ENCODE measurements at regions not wholly inside any gene's neighbourhood (a gene's known extent, or its start where the extent isn't known, plus 50 kb on each side); places are given as distances from the start of the nearest gene placed in this dataset.
"Not testable (repeated sequence)": the region's sequence is repeated elsewhere in the genome, so short reads cannot be mapped to it uniquely, and the experiment has no call there.

- no peak for DNase-seq (ENCODE audit: low spot score)
Observed at GRCh38 chr7:106376026-106376799, 91.4 kb upstream of the NAMPT start.

GRCh38 chr7:106375499-106375898 lies 90.7 kb upstream of the NAMPT start:
- no peak for DNase-seq (ENCODE audit: low spot score)

DNA sequence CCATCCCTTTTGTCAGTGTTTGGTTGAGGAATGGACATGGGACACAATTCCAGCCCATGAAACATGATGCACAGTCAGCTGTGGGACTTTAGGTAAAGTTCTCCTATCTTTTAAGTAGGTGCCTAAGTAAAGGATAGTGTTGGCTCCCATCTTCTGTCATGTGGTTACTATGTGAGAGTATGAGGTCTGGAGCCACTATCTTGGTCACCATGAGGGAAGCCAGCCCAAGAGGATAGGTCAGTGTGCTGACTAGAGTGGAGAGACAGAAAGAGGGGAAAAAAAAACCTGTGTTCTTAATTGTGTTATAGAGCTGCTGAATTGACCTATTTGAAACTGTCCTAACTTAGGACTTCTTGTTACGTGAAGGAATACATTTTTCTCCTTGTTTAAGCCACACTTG lies 89.7 kb upstream of the NAMPT start:
- DNase-seq (ENCODE audit: low spot score) = no peak

- DNase-seq (ENCODE audit: low spot score) = no peak
Observed at GRCh38 chr7:106372595-106373318, 88.0 kb upstream of the NAMPT start.

DNA sequence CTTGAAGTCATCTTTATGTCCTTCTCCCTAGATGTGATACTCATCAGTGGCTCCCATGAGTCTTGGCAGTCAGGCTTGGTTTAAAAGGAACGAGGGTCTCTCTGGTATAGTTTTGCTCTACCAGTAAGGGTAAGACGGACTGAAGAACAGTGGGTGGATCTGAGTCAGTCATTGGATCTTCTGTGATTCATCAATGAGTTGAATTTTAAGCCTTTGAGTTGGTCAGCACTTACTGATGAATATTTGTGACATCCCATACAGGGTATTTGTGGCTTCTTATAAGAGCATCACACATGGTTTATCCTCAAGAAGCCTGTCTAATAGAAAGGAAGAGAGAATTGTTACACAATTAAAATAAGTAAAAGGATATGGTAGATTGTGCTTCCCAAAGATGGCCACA lies 87.3 kb upstream of the NAMPT start:
- no peak for DNase-seq (ENCODE audit: low spot score)

GRCh38 chr7:106371629-106372028 lies 86.8 kb upstream of the NAMPT start:
- DNase-seq (ENCODE audit: low spot score) = no peak

GRCh38 chr7:106370542-106370941 lies 85.8 kb upstream of the NAMPT start:
- DNase-seq (ENCODE audit: low spot score) = no peak

DNA sequence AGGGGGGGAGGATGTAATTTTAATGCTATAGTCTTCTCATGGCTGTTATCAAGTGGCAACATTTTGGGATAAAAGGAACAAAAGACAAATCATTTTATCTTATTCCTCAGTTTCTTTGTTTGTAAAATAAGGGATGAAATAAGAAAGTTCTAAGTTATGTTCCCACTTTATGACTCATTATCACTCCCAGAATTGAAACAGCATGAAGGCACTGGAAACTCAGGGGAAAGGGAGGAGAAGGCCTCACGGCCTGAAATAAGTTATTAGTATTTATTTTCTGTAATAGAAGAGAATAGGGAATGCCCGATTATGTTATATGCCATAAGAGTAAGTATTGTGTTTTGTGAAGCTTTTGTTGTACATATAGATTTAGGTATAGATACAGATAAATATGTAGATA lies 85.0 kb upstream of the NAMPT start:
- DNase-seq (ENCODE audit: low spot score) = no peak

DNA sequence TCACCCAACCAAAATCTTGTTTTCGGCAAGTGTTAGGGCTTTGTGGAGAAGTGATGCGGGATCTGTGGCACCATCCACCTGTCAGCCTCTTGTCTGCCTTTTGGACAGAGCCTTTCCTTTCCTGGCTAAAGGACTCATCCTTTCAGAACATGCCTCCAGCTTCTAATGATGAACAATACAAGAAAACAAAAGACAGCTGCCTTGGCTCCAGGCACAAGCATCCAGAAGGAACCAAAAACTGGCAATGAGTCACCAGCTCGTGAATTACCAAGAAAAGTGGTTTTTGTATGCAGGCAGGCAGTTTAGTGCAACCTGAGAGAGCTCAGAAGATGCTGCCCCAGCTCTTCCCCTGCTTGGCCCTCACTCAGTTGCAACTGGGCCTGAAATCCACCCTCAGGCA lies 84.6 kb upstream of the NAMPT start:
- no peak for DNase-seq (ENCODE audit: low spot score)

DNA sequence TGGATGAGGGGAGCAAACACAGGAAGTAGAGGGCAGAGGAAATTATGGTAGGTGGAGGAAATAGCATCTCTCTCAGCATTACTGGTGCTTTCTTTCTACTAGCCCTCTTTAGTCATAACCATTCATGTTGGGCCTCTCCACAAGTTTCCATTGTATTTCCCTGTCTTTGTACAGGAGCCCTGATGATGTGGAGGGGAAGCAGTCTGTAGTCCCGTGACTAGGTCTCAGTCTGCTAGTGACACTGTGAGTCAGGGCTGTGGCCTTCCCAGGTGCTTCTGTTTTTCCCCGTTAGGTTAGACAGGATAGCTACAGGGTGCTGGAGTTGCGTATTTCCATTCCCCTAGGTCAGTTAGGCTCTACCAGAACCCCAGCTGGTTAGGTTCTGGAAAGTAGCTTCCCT lies 82.9 kb upstream of the NAMPT start:
- no peak for DNase-seq (ENCODE audit: low spot score)

DNA sequence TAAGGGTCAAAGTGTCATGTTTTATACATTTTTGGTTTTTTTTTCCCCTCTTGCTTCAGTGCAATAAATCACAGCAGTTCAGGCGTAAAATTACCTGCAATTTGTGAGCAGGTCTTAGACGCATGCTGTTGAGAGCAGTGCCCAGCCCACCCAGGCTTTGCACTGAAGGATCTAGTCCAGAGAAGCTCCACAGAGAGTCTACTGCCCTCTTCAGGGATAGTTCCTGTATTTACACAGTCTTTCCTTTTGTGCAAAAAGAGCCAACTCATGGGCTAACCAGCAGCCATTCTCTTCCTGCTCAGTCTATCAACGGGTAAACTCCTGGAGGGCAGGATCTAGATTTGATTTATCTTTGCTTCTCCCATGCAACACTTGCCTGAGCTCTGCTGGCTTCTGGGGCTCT lies 82.2 kb upstream of the NAMPT start:
- no peak for DNase-seq (ENCODE audit: low spot score)

DNA sequence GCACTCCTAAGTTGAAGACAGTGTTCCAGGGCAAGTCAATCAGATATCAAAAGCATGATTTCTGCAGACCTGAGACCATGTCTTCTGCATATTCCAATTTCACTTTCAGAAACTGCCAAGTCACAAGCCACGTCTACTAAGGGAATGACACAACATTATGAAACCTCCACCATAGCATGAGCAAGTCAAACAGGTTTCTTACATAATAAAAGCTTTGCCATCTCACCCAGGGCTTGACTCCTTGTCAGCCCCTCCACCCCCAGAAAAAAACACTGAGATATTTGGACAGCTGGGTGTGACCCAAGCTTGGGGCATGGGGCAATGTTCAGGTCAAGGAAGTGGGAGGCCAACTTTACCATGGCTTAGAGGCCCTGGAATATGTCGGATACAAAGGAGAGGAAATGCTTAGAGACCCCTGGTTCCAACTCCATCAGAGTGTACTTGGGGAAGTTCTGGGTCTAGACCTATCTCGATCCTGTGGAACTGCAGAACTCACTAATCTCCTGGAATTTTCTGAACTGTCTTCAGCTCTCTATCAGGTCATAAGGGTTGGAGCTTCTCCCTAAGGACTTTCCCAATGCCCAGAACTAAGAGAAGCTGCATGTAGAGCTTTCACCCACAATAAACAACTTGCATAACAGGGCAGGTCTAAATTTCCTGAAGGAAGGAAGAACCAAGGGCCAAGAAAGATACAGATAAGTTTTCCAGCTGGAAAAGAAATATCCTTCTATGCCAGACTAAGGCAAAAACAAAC lies 80.6 kb upstream of the NAMPT start:
- DNase-seq (ENCODE audit: low spot score) = no peak

- DNase-seq (ENCODE audit: low spot score) = not testable (repeated sequence)
Observed at GRCh38 chr7:106362507-106362906, 77.7 kb upstream of the NAMPT start.

- DNase-seq (ENCODE audit: low spot score) = no peak
Observed at GRCh38 chr7:106358103-106358663, 73.4 kb upstream of the NAMPT start.

DNA sequence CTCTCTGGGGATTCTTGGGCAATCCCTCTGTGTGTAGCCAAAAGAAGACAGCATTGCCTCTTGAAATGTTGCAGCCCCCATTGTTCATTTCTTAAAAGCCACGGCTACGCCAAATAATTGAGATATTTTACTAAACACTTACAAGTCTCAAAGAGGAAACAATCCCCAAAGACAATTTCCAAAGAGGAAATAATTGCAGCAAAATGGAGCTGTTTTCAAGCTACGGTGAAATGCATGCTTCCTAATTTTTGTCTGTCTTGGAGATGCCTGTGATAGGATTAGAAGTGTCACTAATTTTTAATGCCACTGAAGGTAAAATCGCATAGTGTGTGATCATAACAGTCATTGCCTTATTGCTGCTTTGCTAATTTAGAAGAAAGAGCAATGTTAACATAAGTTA lies 72.9 kb upstream of the NAMPT start:
- no peak for DNase-seq (ENCODE audit: low spot score)

DNA sequence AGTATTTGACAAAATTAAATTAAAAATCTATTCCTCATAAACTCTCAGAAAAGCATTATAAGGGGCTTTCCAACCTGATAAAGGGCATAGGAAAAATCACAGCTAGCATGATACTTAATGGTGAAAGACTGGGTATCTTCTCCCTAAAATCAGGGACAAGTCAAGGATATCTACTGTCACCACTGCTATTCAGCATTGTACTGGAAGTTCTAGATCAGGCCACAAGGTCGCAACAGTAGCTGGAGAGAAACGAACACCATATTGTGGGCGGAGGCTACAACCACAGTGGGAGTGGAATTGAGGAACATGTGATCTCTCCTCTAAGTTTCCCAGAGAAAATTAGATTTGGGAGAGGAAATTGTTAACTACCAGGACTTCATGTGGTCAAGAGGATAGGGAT lies 70.0 kb upstream of the NAMPT start:
- no peak for DNase-seq (ENCODE audit: low spot score)

GRCh38 chr7:106353944-106354343 lies 69.2 kb upstream of the NAMPT start:
- no peak for DNase-seq (ENCODE audit: low spot score)

DNA sequence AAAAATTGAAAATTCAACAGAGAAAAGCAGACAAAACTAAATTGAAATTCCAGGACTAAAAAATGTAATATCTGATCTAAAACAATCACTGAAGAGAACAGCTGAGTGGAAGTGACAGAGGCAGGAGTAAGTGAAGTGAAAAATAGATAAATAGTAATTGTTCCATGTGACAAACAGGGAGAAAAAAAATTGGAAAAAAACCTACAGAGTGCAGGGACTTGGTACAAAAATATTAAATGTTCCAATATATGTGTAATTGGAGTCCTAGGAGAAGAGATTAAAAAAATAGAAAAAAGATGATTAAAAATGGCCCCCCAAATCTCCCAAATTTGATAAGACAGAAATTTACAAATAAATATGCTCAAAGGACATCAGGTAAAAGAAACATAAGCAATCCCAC lies 63.4 kb upstream of the NAMPT start:
- no peak for DNase-seq (ENCODE audit: low spot score)

DNA sequence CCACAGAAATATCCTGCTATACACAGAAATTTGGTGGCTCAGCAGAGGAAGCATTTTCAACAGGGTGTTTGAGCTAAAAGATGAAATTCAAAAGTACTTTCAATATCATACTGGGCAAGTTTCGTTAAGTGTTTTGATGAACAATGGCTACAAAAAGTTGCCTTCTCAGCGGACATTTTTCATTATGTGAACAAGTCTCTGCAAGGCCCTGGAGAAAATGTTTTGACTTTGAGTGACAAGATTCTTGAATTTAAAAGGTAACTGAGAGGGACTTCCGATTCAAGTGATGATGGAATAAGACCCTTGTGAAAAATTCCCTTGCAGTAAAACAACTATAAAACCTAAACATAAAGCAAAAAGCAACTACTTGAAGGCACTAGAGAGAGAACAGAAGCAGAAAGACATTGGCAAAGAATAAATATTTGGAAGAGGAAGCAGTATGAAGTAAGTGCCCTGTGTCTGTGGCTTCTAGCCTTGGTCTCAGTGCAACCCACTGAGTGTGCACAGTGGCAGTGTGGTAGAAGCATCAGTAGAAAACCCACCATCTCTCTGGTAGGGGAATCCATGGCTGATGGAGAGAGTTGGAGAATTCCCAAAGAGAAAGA lies 62.5 kb upstream of the NAMPT start:
- no peak for DNase-seq (ENCODE audit: low spot score)

- DNase-seq (ENCODE audit: low spot score) = no peak
Observed at GRCh38 chr7:106346678-106347217, 62.0 kb upstream of the NAMPT start.

DNA sequence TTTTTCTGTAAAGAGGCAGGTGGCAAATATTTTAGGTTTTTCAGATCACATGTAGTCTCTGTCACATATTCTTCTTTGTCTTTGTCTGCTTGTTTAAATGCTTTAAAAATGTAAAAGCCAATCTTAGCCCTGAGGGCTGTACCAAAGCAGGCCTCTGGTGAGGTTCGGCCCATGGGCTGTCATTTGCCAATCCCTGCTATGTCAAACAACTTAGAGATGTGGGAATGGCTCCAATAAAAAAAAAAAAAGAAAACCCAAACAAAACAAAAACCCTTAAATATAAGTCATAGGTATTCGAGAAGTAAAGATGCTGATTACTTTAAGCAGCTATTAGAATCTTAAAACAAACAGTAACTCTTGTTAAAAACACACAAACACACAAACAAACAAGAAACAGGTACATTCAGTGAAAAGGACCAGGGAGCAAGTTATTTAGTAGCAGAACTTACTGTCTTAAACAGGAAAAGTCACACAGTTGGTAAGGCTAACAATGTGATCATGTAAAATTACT lies 61.4 kb upstream of the NAMPT start:
- DNase-seq (ENCODE audit: low spot score) = no peak

Measured in ureter (tissue), 1 donor.